Endodermal cell (in vitro differentiated cells): ENCODE measurements at regions not wholly inside any gene's neighbourhood (a gene's known extent, or its start where the extent isn't known, plus 50 kb on each side); places are given as distances from the start of the nearest gene placed in this dataset.

Experiments
- DNase-seq: peaks from one replicate; pipeline ENCODE4 v3.0.0-alpha.2; 2017
- H3K27ac ChIP-seq: 2 replicates; pipeline ENCODE4 v1.5.1; 2013; ENCODE audit warnings: mild to moderate bottlenecking, low read depth, low read length, moderate library complexity
- H3K27me3 ChIP-seq: 2 replicates; pipeline ENCODE4 v1.6.1; 2013; ENCODE audit warnings: mild to moderate bottlenecking, low read length, moderate library complexity; ENCODE audit not compliant: insufficient read depth, control insufficient read depth, poor library complexity, severe bottlenecking
- H3K36me3 ChIP-seq: 2 replicates; pipeline ENCODE4 v1.7.0; 2013; ENCODE audit warnings: mild to moderate bottlenecking, low read length, moderate library complexity; ENCODE audit not compliant: control insufficient read depth, insufficient read depth
- H3K4me1 ChIP-seq: one replicate; pipeline ENCODE4 v1.7.0; 2013; ENCODE audit warnings: low read length; ENCODE audit not compliant: control insufficient read depth, insufficient read depth
- H3K4me3 ChIP-seq: 2 replicates; pipeline ENCODE4 v1.5.1; 2013; ENCODE audit warnings: mild to moderate bottlenecking, low read length, moderate library complexity
- H3K9ac ChIP-seq: 2 replicates; pipeline ENCODE4 v1.6.1; 2013; ENCODE audit warnings: mild to moderate bottlenecking, low read length, moderate library complexity; ENCODE audit not compliant: poor library complexity, severe bottlenecking; ENCODE audit errors: extremely low read depth
- H3K9me3 ChIP-seq: 2 replicates; pipeline ENCODE4 v1.6.1; 2013; ENCODE audit warnings: mild to moderate bottlenecking, low read length, moderate library complexity; ENCODE audit not compliant: control insufficient read depth
- H3K27ac Mint-ChIP-seq: 2 replicates; pipeline ENCODE4 v1.8.0; 2020; ENCODE audit warnings: mixed read lengths
- H3K27me3 Mint-ChIP-seq: 2 replicates; pipeline ENCODE4 v1.8.0; 2021; ENCODE audit warnings: mild to moderate bottlenecking, mixed read lengths; ENCODE audit not compliant: insufficient read depth
- H3K36me3 Mint-ChIP-seq: 2 replicates; pipeline ENCODE4 v1.8.0; 2020; ENCODE audit warnings: low read depth, mixed read lengths
- H3K4me1 Mint-ChIP-seq: 2 replicates; pipeline ENCODE4 v1.8.0; 2020; ENCODE audit warnings: mixed read lengths
- H3K4me3 Mint-ChIP-seq: 2 replicates; pipeline ENCODE4 v1.8.0; 2020; ENCODE audit warnings: mild to moderate bottlenecking, moderate library complexity, mixed read lengths
- H3K9me3 Mint-ChIP-seq: 2 replicates; pipeline ENCODE4 v1.8.0; 2020; ENCODE audit warnings: mild to moderate bottlenecking, mixed read lengths
- CTCF ChIP-seq: fragments of 200-600 bp; sonication (generic); conservative IDR thresholded peaks from 2 replicates; pipeline ENCODE4 v1.5.0; 2021; ENCODE audit warnings: antibody characterized with exemption, mild to moderate bottlenecking
- WGBS, 2 experiments: methylation state at CpG; one replicate each; pipeline versions ENCODE4 v1.1.5 to v1.1.7; 2013; ENCODE audit warnings: missing lambda C conversion rate in 2 of 2, mixed read lengths in 1 of 2; ENCODE audit not compliant: insufficient coverage in 1 of 2, insufficient read length in 1 of 2; 5-methylcytosine and 5-hydroxymethylcytosine counted together

- Mint-ChIP-seq H3K36me3 (peaks cover 44% of the 10 kb centered on the region), H3K4me3 (no peak overlapping the region), H3K9me3 (peaks cover 41% of the 10 kb centered on the region), H3K4me1 (no peaks in the 10 kb centered on the region), H3K27me3 (no peaks in the 10 kb centered on the region), H3K27ac (no peak overlapping the region)
- TF ChIP-seq CTCF: no peak
- H3K4me1 ChIP-seq: no peaks in the 10 kb centered on the region
- peaks cover 39% of the 10 kb centered on the region for H3K9me3 ChIP-seq
- no peak overlapping the region for H3K4me3 ChIP-seq
- H3K9ac ChIP-seq: no peak overlapping the region
- no peak overlapping the region for H3K27ac ChIP-seq
- peaks cover 5% of the 10 kb centered on the region for H3K36me3 ChIP-seq
- no peak for DNase-seq
- no peaks in the 10 kb centered on the region for H3K27me3 ChIP-seq
Measured at GRCh38 chr6:144688713-144689112, 403.6 kb downstream of the UTRN start.

DNA sequence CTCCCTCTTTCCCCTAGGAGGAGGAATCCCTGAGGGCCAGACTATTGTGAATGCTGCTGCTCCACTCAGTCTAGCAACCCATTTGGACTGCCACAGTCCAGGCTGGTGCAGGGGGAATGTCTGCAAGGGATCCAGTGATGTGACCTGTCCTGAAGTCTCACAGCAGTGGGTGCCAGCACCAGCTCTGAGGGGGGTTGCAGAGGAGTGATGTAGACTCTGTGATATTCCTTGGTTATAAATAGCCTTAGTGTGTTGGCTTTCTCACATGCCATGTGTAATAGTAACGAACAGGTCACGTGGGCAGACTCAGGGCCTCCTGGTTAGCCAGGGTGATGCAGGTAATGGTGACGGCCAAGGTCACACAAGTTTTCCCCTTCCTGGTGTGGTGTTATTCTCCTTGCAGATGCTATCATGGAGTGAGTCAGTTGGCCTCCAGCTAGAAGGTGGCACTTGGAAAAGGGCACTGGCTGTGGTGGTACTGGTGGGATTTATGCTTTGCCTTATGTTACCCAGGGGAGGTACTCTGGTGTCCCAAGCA lies 404.4 kb downstream of the UTRN start:
- H3K9ac ChIP-seq: no peak overlapping the region
- Mint-ChIP-seq H3K9me3 (peaks cover 44% of the 10 kb centered on the region), H3K27ac (no peak overlapping the region), H3K36me3 (peaks cover 40% of the 10 kb centered on the region), H3K4me1 (no peaks in the 10 kb centered on the region), H3K27me3 (no peaks in the 10 kb centered on the region), H3K4me3 (no peak overlapping the region)
- no peak overlapping the region for H3K4me3 ChIP-seq
- TF ChIP-seq CTCF: no peak
- H3K27me3 ChIP-seq: no peaks in the 10 kb centered on the region
- H3K9me3 ChIP-seq: peaks cover 39% of the 10 kb centered on the region
- DNase-seq: no peak
- peaks cover 4% of the 10 kb centered on the region for H3K36me3 ChIP-seq
- no peaks in the 10 kb centered on the region for H3K4me1 ChIP-seq
- 94 to 100% methylated on average over 2 to 3 of the region's 3 CpGs for WGBS, 2 experiments
- no peak overlapping the region for H3K27ac ChIP-seq

DNA sequence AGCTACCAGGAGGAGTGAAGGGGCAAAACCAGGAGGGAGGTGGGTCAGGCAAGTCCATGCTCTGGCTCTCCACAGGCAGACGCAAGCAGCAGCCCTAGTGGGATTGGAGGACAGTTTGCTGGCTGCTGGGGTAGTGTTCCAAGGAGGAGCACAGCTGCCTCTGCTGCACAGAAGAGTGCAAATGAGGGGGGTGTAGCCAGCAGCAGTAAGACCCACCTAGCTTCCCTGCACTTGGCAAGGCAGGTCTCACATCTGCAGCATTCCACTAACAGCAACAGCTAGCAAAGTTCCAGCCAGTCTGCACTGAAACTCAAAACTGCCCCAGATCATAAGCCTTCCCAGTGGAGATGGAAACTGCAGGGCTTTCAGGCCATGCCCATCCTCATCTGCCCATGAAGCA lies 405.0 kb downstream of the UTRN start:
- Mint-ChIP-seq H3K27me3 (no peaks in the 10 kb centered on the region), H3K27ac (no peak overlapping the region), H3K4me3 (no peak overlapping the region), H3K9me3 (peaks cover 44% of the 10 kb centered on the region), H3K36me3 (peaks cover 37% of the 10 kb centered on the region), H3K4me1 (no peaks in the 10 kb centered on the region)
- Histone ChIP-seq H3K9ac (no peak overlapping the region), H3K27ac (no peak overlapping the region), H3K27me3 (no peaks in the 10 kb centered on the region), H3K9me3 (peaks cover 39% of the 10 kb centered on the region), H3K4me3 (no peak overlapping the region), H3K36me3 (peaks cover 4% of the 10 kb centered on the region), H3K4me1 (no peaks in the 10 kb centered on the region)
- 86 to 100% methylated on average over 1 of the region's 1 CpG for WGBS, 2 experiments
- DNase-seq: no peak
- no peak for TF ChIP-seq CTCF
